ENCODE measurements at regions not wholly inside any gene's neighbourhood (a gene's known extent, or its start where the extent isn't known, plus 50 kb on each side); places are given as distances from the start of the nearest gene placed in this dataset.

DNA sequence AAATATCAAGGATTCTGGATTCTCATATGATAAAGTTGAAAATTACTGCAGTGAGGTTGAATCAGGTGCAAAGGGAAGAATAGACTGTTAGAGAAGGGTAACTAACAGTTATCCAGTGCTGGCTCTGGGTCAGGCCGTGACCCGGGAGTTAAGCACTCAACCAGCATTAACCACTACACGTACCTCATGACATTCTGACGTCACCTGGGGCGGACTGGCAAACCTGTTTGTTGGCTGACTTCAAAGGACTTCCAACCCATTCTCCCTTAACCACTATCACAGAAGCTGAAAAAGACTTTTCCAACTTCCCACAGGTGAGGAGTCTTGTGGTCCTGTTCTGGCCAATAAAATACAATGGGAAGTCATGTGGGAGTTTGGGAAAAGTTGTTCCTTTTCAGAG is 268.9 kb downstream of the ENC1 start:
- Histone ChIP-seq H3K4me3 (no peak overlapping the region), H3K9me3 (no peaks in the 10 kb centered on the region), H3K27me3 (no peaks in the 10 kb centered on the region), H3K36me3 (no peaks in the 10 kb centered on the region)
- no peak for DNase-seq

DNA sequence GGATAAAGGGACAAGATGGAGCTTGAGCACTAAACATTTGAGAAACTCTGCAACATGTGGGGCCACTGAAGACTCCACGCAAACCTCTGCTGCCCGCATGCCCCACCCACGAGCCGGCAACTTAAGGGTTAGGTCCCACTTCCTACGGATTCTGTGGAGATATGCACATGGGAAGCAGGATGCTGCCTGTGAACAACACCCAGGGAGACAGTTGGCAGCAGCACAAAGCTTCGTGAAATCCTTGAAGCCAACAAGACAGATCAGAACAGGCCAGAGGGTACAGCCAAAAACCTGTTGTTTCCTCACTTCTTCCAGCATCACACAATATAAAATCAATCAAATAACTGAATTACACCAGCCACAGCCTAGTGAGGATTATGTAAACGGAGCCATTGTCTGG is 270.4 kb downstream of the ENC1 start:
- DNase-seq = no peak
- H3K27me3 ChIP-seq = no peaks in the 10 kb centered on the region
- H3K36me3 ChIP-seq = no peaks in the 10 kb centered on the region
- no peak overlapping the region for H3K4me3 ChIP-seq
- no peaks in the 10 kb centered on the region for H3K9me3 ChIP-seq

DNA sequence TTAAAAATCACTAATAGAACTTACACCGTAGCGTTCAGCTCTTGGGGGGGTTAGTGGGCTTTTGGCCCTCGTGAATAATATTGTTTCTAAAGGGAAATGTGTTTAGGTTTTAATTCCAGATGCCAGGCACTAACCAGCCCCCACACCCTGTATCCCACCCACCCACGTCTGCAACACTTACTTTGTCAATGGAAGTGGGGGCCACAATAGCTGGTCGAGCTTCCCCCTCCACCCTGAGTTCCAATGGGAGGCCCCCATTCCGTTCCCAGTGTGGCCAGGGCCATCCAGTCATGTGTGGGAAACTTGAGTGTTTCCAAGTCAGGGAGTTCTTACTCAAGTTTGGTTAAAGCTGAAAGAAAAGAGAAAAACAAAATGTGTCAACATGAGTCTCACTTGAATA is 271.4 kb downstream of the ENC1 start:
- Histone ChIP-seq H3K27me3 (no peaks in the 10 kb centered on the region), H3K9me3 (no peaks in the 10 kb centered on the region), H3K4me3 (no peak overlapping the region), H3K36me3 (no peaks in the 10 kb centered on the region)
- DNase-seq = no peak

DNA sequence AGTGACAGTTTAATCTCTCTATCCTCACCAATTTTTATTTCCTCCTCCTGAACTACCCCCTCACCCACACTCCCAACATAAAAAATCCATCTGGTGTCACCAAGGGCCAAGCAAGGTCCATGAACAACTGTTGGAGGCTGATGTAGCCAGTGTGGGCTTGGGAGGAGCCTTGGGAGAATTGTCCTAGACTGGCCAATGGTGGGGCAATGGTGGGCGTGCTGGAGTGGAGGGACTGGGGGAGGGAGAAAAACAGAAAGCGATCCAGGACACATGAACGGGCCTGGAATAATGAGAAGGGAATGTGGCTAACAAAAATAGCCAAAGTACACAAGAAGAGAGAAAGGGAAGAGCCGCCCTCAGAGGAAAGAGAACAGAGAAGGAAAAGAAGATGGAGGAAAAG is 272.6 kb downstream of the ENC1 start:
- H3K27me3 ChIP-seq = no peaks in the 10 kb centered on the region
- no peak for DNase-seq
- no peaks in the 10 kb centered on the region for H3K36me3 ChIP-seq
- H3K9me3 ChIP-seq = no peaks in the 10 kb centered on the region
- H3K4me3 ChIP-seq = no peak overlapping the region

DNA sequence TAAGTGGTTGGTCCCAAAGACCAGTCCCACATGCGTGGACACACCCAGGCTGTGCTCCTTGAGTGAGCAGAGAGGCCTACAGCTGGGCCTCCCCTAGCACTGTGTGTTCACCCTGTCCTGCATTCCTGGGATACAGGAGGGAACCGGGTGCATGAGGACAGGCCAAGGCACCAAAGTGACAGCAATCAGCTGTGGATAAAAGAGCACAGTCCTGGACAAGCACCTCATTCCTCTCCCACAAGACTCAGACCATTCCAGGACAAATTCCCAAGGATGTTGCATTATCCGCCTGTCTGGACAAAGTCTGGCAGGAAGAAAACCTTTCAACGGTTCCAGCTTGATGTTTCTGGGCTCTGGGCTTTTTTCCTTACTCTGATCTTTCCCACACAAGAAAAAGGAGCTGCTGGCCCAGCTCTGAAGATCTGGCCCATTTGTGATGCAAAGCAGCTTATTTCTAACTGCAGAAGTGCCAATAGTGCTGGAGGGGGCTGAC is 273.2 kb downstream of the ENC1 start:
- Histone ChIP-seq H3K9me3 (no peaks in the 10 kb centered on the region), H3K36me3 (no peaks in the 10 kb centered on the region), H3K27me3 (no peaks in the 10 kb centered on the region), H3K4me3 (no peak overlapping the region)
- no peak for DNase-seq

GRCh38 chr5:74365723-74366122 is 274.8 kb downstream of the ENC1 start:
- Histone ChIP-seq H3K4me3 (no peak overlapping the region), H3K27me3 (no peaks in the 10 kb centered on the region), H3K9me3 (no peaks in the 10 kb centered on the region), H3K36me3 (no peaks in the 10 kb centered on the region)
- no peak for DNase-seq

- no peak for DNase-seq
- Histone ChIP-seq H3K4me3 (no peak overlapping the region), H3K9me3 (no peaks in the 10 kb centered on the region), H3K36me3 (no peaks in the 10 kb centered on the region), H3K27me3 (no peaks in the 10 kb centered on the region)
Measured at GRCh38 chr5:74364507-74364906, 276.0 kb downstream of the ENC1 start.

DNA sequence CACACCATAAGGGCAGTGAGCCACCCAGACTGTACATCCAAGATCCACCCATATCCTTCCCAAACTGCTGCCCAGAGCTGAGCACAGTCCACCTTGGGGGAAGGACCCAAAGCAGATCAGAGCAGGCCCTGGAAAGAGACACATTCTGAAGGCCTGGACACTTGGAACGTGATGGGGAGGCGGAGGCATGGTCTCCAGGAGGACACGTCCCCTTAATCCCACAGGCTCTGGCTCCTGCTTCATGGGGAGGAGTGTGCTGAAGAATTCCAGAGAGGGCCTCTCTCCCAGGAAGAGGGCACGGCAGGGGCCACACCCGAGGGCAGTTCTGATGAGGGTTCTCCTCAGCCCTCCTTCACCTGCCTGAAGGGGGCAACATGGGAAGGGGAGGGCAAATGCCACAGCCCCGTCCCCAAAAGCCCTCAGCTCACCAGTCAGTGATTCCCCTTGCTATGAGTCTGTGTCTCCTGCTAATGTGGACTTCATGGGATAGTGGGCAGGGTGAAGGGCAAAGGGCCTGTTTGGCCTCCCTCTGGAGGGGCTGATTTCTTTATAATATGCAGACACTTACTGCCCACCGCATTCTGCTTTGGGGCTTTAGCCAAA is 276.8 kb downstream of the ENC1 start:
- Histone ChIP-seq H3K36me3 (no peaks in the 10 kb centered on the region), H3K27me3 (no peaks in the 10 kb centered on the region), H3K9me3 (no peaks in the 10 kb centered on the region), H3K4me3 (no peak overlapping the region)
- DNase-seq = no peak

DNA sequence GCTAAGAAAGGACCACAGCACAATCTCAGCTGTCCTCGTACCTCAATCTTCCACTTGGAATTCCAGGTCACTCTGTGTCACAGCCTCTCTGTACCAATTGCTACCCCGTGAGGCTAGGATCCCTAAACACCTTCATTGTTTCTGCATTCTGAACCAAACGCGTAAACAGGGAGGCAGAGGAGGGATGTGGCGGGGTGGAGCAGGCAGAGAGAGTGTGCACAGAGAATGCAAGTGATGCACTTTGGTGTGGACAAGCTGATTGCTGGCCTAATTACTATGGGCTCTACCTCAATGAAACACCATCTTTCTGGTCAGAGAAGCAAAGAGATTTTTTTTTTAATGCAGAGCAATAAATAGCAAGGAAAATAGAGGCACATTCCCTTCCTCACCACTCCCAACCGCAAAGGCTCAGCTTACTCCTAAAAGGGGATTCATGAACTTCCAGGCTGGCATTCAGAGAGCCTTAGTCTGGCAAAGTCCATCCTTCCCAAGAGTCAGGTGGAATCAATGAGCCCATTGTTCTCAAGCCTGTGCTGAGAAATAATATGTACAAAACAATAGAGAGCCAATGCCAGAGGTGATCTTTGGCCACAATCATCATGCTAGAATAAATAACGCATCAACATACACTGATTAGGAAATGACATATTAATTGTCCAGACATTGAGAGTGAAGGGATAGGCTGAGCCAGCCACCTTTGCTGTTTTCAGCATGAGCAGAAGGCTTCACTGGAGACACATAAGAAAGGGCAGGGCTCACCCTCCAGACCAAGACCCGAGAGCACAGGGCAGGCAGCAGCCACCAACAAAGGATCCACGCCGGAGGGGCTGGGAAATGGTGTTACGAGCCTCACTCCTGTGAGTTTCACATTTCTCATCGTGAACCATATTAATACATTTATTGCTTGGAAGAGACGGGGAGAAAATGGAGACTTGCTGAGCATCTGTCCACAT is 278.8 kb downstream of the ENC1 start:
- no peaks in the 10 kb centered on the region for H3K9me3 ChIP-seq
- H3K36me3 ChIP-seq = no peaks in the 10 kb centered on the region
- no peak overlapping the region for H3K4me3 ChIP-seq
- DNase-seq = no peak
- no peaks in the 10 kb centered on the region for H3K27me3 ChIP-seq

- H3K27me3 ChIP-seq = no peaks in the 10 kb centered on the region
- H3K36me3 ChIP-seq = no peaks in the 10 kb centered on the region
- DNase-seq = peak; percentile 6
- no peak overlapping the region for H3K4me3 ChIP-seq
- H3K9me3 ChIP-seq = no peaks in the 10 kb centered on the region
Measured at GRCh38 chr5:74360535-74361210, 279.9 kb downstream of the ENC1 start.

DNA sequence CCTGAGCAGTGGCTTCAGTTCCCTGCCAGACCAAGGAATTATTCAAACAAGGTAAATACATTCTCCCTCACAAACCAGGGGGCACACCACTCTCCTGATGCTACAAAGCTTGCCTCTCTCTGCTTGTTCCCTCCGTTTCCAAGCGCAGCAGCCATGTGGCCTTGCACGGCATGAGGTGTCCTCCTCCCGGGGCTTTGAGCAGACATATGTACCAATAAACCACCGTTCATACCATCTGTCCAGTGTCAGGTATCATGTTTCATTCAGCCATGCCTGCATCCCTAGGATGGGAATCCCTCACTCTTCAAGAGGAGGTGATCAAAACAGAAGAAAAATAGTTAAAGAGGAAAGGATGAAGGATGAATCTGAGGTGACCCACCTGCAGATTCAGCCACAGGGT is 282.7 kb downstream of the ENC1 start:
- Histone ChIP-seq H3K9me3 (no peaks in the 10 kb centered on the region), H3K36me3 (no peaks in the 10 kb centered on the region), H3K27me3 (no peaks in the 10 kb centered on the region), H3K4me3 (no peak overlapping the region)
- DNase-seq = no peak

DNA sequence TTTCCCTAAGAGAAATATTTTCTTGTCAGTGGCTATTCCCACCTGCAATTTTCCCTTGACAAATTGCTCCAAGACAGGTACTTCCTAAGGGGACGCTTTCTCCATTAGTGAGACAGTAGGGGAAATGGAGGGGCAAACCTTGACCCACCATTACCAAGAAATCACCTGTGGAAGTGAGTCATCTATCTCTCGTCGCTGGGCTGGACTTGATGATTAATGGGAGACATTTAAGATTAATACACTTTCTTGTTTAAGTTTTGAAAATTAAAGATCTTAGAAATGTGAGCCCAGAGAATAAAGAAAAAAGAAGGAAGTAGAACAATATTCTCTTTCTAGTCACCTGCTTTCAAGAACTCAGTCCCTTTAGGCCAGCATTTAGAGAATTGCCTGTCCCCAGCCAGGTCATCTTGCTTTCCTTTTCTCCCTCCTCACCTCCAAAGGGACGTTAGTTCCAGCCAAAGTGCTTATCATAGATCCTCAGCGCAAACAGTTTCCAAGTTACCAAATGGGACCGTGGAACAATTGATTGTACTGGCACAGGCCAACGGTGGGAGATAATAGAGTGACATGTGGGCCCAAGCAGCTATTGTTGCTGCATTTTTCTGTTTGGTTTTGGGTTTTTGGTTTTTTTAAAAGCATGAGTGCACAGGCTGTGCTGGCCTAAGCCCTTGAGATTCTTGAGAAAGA is 284.4 kb downstream of the ENC1 start:
- Histone ChIP-seq H3K36me3 (no peaks in the 10 kb centered on the region), H3K27me3 (no peaks in the 10 kb centered on the region), H3K4me3 (no peak overlapping the region), H3K9me3 (no peaks in the 10 kb centered on the region)
- no peak for DNase-seq

DNA sequence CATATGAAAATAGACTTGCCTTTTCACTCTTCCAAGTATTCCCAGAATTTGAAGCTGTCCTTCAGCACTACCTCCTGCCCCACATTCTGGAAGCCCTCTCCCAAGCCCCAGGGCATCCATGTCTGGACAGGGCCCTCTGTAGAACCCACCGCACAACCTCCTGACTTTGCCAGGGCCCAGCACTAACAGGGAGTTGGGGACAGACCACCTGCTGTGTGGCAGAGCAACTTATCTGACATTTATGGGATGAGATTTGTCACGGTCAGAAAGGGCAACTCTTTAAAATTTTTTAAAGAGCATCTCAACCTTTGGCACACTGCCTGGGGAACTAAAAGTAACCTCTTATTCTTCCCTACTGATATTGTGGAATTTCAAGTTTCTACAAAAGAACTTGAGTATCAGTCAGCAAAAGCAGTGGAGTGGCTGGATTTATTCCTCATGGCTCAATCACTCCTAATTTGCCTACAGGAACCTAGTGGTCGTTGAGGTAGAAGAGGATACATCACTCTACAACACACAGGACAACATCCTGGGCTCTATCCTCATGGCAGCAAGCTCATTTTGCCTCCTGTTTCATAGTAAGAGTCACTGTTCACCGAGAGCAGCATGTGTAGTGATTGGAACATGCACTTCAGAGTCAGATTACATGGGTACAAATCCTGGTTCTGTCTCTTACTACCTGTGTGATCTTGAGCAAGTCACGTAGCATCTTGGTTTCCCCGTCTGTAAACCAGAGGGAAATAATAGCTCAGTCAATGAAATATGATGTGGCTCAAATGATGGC is 285.3 kb downstream of the ENC1 start:
- DNase-seq = no peak
- H3K27me3 ChIP-seq = no peaks in the 10 kb centered on the region
- H3K4me3 ChIP-seq = no peak overlapping the region
- no peaks in the 10 kb centered on the region for H3K9me3 ChIP-seq
- H3K36me3 ChIP-seq = no peaks in the 10 kb centered on the region

GRCh38 chr5:74352256-74352655 is 288.3 kb downstream of the ENC1 start:
- Histone ChIP-seq H3K4me3 (no peak overlapping the region), H3K27me3 (no peaks in the 10 kb centered on the region), H3K36me3 (no peaks in the 10 kb centered on the region), H3K9me3 (no peaks in the 10 kb centered on the region)
- no peak for DNase-seq

GRCh38 chr5:74342948-74343682 is 297.4 kb downstream of the ENC1 start:
- H3K27me3 ChIP-seq = no peaks in the 10 kb centered on the region
- no peaks in the 10 kb centered on the region for H3K36me3 ChIP-seq
- H3K4me3 ChIP-seq = no peak overlapping the region
- no peak for DNase-seq
- peaks cover 2% of the 10 kb centered on the region; the same call in 1 of the 2 replicates for H3K9me3 ChIP-seq

DNA sequence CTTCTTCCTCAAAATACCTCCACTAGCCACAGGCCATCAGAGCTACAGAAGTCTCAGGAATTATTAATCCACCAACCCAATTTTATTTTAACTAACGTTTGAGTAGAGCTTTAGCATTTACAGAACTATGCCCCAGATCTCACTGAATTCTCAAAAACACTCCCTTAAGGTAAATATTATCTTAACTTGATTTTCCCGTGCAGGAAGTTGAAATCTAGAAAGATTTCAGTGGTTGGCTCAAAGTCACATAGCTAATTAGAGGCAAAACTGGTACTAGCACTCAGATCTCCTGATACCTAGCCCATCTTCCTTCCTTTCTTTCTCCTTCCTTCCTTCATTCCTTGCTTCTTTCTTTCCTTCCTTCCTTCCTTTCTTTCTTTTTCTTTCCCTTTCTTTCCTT is 298.3 kb downstream of the ENC1 start:
- no peak overlapping the region for H3K4me3 ChIP-seq
- no peaks in the 10 kb centered on the region for H3K27me3 ChIP-seq
- peaks cover 2% of the 10 kb centered on the region; the same call in 1 of the 2 replicates for H3K9me3 ChIP-seq
- no peaks in the 10 kb centered on the region for H3K36me3 ChIP-seq
- no peak for DNase-seq

All from MG63 (cell line).